Erythroblast (primary cell): ENCODE measurements at regions not wholly inside any gene's neighbourhood (a gene's known extent, or its start where the extent isn't known, plus 50 kb on each side); places are given as distances from the start of the nearest gene placed in this dataset.

Experiments
- DNase-seq, 2 experiments: peaks; one replicate each; lab custom pipeline; 2025; lab: John Stamatoyannopoulos, UW
- GATA1 ChIP-seq: IDR thresholded peaks from 2 replicates; pipeline ENCODE4 v1.6.1; 2011; ENCODE audit warnings: low read depth, mild to moderate bottlenecking, control low read depth, low read length, moderate library complexity
- POLR2A ChIP-seq: IDR thresholded peaks from 2 replicates; pipeline ENCODE4 v1.6.1; 2011; ENCODE audit warnings: mild to moderate bottlenecking, low read length

- TF ChIP-seq GATA1: no peak
- no peak for TF ChIP-seq POLR2A
- no peak for DNase-seq
These were observed 319.1 kb downstream of the ZSWIM6 start for GRCh38 chr5:61651195-61651594.

DNA sequence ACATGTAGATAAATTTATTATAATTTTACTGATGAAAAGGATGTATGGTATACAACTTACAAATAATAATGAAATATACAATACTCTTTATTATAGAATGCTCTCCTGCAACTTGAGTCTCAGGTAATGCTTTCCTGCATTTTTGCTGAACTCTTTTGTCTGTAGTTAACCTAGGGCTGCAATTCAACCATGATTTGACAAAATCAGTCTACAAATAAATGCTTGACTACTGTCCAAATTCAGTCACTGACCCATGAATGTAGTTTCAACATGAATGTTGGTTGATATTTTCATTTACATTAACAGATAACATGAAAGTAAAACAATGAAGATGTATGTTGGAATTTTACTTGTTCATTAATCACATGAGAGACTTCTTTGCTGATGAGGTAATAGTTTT, 320.9 kb downstream of the ZSWIM6 start:
- DNase-seq: no peak
- TF ChIP-seq POLR2A: no peak
- TF ChIP-seq GATA1: no peak

- DNase-seq: no peak
- no peak for TF ChIP-seq POLR2A
- TF ChIP-seq GATA1: no peak
These were observed 321.9 kb downstream of the ZSWIM6 start for GRCh38 chr5:61653807-61654580.

DNA sequence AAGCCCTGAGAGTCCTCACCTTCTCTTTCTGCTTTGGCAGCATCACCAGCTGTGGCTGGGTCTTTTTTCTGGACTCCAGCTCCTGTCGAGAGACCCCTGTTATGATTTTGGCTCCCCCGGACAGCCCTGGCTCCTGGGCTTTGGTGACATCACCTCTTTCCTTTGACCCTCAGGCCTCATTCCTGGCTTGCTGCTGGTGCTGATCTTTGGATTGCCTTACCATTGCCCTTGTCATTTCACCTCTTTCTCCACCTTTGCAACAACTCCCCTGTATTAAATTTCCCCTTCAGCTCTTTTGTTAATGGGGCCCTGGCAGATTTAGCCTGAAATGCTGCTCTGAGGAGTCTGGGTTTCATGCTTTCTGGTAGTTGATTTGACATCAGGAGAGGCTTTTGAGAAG, 322.8 kb downstream of the ZSWIM6 start:
- no peak for DNase-seq
- TF ChIP-seq POLR2A: no peak
- no peak for TF ChIP-seq GATA1

DNA sequence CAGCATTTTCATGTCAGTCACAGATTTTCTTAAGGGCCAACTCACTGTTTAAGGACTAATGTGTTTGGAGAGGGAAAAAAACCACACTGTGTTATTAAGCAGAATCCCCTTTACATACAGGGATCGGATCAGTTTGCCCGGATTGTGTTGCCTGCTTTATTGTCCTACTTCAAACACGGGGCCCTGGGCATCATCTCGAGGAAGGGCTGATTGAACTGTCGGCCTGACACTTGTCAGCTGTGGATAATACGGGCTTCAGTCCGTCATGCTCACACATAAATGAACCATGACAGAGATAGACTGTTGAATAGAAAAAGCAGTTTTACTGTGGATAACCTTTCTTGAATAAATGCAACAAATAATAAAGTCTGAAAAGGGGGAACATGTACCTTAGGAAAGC, 325.0 kb downstream of the ZSWIM6 start:
- no peak for DNase-seq
- TF ChIP-seq GATA1: no peak
- no peak for TF ChIP-seq POLR2A

- TF ChIP-seq GATA1: no peak
- TF ChIP-seq POLR2A: no peak
- no peak for DNase-seq
These were observed 325.6 kb downstream of the ZSWIM6 start for GRCh38 chr5:61657686-61658085.

- peak; percentile 62 to 80 for DNase-seq
- TF ChIP-seq GATA1 (no peak), POLR2A (no peak)
These were observed 326.5 kb downstream of the ZSWIM6 start for GRCh38 chr5:61658592-61659008.

DNA sequence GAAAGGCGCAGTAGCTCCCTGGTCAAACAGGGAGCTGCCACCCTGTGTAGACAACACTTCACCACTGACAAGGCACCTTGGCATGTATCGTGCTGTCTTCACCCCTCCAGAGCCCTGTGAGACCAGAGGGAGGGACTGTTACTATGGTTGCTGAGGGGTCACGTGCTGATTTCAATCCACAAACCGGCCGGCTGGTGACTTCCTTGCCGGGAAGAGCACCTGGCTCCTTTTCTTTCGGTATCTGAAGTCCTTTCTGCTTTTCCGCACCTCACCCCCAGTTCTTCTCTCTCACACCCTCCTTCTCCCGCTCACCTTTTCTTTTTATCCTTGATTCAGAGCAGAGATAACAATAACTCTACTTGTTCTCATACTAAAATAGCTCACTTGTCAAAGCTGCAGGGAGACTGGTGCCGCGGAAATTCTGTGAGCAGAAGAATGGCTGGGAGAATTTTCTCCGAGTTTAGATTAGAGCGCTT, 327.2 kb downstream of the ZSWIM6 start:
- no peak for DNase-seq

DNA sequence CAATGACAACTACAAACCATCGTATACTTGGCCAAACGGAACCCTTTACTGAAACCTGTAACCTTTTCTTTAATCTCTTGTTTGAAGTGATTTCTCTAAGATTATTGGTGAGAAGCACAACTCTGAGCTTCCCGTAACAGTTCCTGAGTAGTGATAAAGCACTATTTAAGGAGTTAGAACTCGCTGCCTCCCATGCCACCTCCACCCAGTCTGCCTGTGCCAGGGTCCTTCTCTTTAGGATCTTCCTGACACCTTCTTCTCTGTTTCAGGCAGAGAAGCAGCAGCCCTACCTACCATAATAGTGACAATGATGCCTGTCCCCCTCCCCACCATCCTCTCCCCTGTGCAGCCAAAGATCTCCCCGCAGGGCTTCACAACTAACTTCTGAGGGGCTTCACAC, 330.6 kb downstream of the ZSWIM6 start:
- no peak for DNase-seq
- no peak for TF ChIP-seq POLR2A

More for the DNA sequence above, 327.2 kb downstream of the ZSWIM6 start:
- TF ChIP-seq GATA1 (no peak), POLR2A (no peak)

- no peak for DNase-seq
- TF ChIP-seq POLR2A: no peak
- no peak for TF ChIP-seq GATA1
These were observed 334.1 kb downstream of the ZSWIM6 start for GRCh38 chr5:61666064-61666621.

GRCh38 chr5:61667525-61668218, 335.6 kb downstream of the ZSWIM6 start:
- TF ChIP-seq POLR2A: no peak
- no peak for TF ChIP-seq GATA1
- DNase-seq: no peak

GRCh38 chr5:61669531-61669930, 337.5 kb downstream of the ZSWIM6 start:
- DNase-seq: no peak
- TF ChIP-seq POLR2A (no peak), GATA1 (no peak)

DNA sequence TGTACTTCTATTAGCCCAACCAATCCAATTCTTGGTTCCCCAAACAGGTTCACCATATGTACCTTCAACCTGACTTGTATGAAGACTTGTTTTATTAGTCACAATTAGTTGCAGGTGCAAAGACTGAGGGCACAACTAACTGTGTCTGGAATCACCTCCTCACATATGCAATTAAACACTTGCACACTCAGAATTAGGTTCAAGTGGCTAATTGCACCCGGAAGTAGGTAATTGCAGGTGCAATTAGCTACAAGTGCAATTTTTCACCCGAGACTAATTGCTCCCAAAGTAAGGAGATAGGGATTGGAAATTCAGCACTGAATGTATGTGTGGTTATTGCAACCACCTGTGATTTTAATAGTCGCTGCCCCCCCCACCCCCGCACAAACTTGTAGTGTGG, 338.9 kb downstream of the ZSWIM6 start:
- DNase-seq: no peak
- TF ChIP-seq GATA1 (no peak), POLR2A (no peak)

- TF ChIP-seq POLR2A: no peak
- TF ChIP-seq GATA1: no peak
- no peak for DNase-seq
These were observed 341.1 kb downstream of the ZSWIM6 start for GRCh38 chr5:61673007-61673735.
